Caco-2 (cell line): ENCODE measurements at regions not wholly inside any gene's neighbourhood (a gene's known extent, or its start where the extent isn't known, plus 50 kb on each side); places are given as distances from the start of the nearest gene placed in this dataset.

Experiments
- BruUV-seq: library from RNA; stranded (reverse); fragments of 400-500 nt; replicated peaks from 2 replicates; lab custom pipeline; 2021; lab: Mats Ljungman, UMichigan
- CTCF ChIA-PET: fragments of 300-600 bp; sonication (Branson Sonifier 250); formaldehyde crosslinking; loops from one replicate; lab custom pipeline; 2022; ENCODE audit warnings: antibody characterized with exemption; lab: Charles Lee
- POLR2A ChIA-PET: fragments of 300-600 bp; sonication (Branson Sonifier 250); formaldehyde crosslinking; loops from one replicate; lab custom pipeline; 2022; ENCODE audit warnings: antibody characterized with exemption; lab: Charles Lee
- DNase-seq, 2 experiments: peaks; one replicate each; pipeline versions ENCODE4 v3.0.0 to v3.0.0-alpha.2; 2020 to 2022
- H3K27me3 ChIP-seq: replicated peaks from 2 replicates; pipeline ENCODE4 v1.6.0; 2011; ENCODE audit warnings: low read length; ENCODE audit not compliant: control insufficient read depth, insufficient read depth
- H3K36me3 ChIP-seq: 2 replicates; pipeline ENCODE4 v1.5.1; 2011; ENCODE audit warnings: low read length; ENCODE audit not compliant: control insufficient read depth, insufficient read depth
- H3K4me1 ChIP-seq: fragments of 250-450 bp; sonication (Bioruptor Pico); 2 replicates; pipeline ENCODE4 v1.5.1; 2020; ENCODE audit warnings: mild to moderate bottlenecking
- H3K4me3 ChIP-seq: 2 replicates; pipeline ENCODE4 v1.5.1; 2011; ENCODE audit warnings: low read depth, mild to moderate bottlenecking, control low read depth, low read length
- H3K9me3 ChIP-seq: fragments of 250-450 bp; sonication (Bioruptor Pico); 2 replicates; pipeline ENCODE4 v1.5.1; 2020; ENCODE audit warnings: mild to moderate bottlenecking, moderate library complexity
- H3K27ac Mint-ChIP-seq: one replicate; pipeline ENCODE4 v1.8.0; 2022; ENCODE audit warnings: mixed read lengths; ENCODE audit not compliant: unreplicated experiment
- H3K27me3 Mint-ChIP-seq: one replicate; pipeline ENCODE4 v1.8.0; 2022; ENCODE audit warnings: mixed read lengths; ENCODE audit not compliant: insufficient read depth, unreplicated experiment
- H3K36me3 Mint-ChIP-seq: one replicate; pipeline ENCODE4 v1.8.0; 2022; ENCODE audit warnings: mild to moderate bottlenecking, mixed read lengths; ENCODE audit not compliant: insufficient read depth, unreplicated experiment
- H3K4me1 Mint-ChIP-seq: one replicate; pipeline ENCODE4 v1.8.0; 2022; ENCODE audit warnings: low read depth, mixed read lengths; ENCODE audit not compliant: unreplicated experiment
- H3K4me3 Mint-ChIP-seq: one replicate; pipeline ENCODE4 v1.8.0; 2022; ENCODE audit warnings: mild to moderate bottlenecking, moderate library complexity, mixed read lengths; ENCODE audit not compliant: unreplicated experiment
- H3K9me3 Mint-ChIP-seq: one replicate; pipeline ENCODE4 v1.8.0; 2022; ENCODE audit warnings: mixed read lengths; ENCODE audit not compliant: unreplicated experiment
- intact Hi-C: fragments of 100-400 bp; cut with micrococcal nuclease; formaldehyde crosslinking; loops from one replicate; pipeline ENCODE4 v1.10.0; 2022; ENCODE audit not compliant: unreplicated experiment
- TF ChIP-seq, protein P1 (sequence below), 2 experiments: fragments of 200-600 bp in 1 of 2; IDR thresholded peaks; 1 replicate in 1 of 2; 2 replicates in 1 of 2; pipeline versions ENCODE4 v1.5.1 to v1.8.0; 2011 to 2022; ENCODE audit warnings: antibody characterized with exemption in 1 of 2, control low read depth in 1 of 2, inconsistent platforms in 1 of 2, low read depth in 1 of 2, low read length in 1 of 2, mild to moderate bottlenecking in 1 of 2, moderate library complexity in 1 of 2; ENCODE audit not compliant: insufficient read depth in 1 of 2, severe bottlenecking in 1 of 2, unreplicated experiment in 1 of 2

DNA sequence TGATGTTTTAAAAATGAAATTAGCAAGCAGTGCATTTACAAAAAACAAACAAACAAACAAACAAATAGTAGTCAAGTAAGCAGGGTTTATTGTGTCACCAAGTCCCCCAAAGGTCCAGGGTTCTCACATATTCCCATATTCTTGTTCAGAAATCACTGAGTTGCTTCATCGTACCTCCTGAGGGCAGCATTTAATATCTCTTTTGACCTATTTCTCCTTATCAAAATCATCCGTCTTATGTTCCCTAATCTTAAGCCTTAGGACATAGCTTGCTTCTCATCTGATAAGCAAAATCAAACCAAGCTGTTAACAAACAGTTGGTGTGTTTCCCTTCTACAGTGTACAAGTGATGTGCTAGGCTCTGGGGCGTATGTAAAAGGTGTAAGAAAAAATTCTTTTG, 109.5 kb upstream of the MAN2A1 start:
- H3K36me3 ChIP-seq: no peaks in the 10 kb centered on the region
- intact Hi-C loops: loop anchor here (2.0 kb wide), 1 partner anchor 109 kb away; the partner anchor contains the start of gene MAN2A1
- Mint-ChIP-seq H3K27me3 (peaks cover 6% of the 10 kb centered on the region), H3K36me3 (no peaks in the 10 kb centered on the region), H3K4me1 (no peaks in the 10 kb centered on the region), H3K9me3 (no peaks in the 10 kb centered on the region), H3K27ac (no peak overlapping the region), H3K4me3 (no peak overlapping the region)
- DNase-seq: no peak
- H3K4me1 ChIP-seq: no peaks in the 10 kb centered on the region
- ChIA-PET POLR2A (no interaction called here), CTCF (no interaction called here)
- TF ChIP-seq, protein P1, sequence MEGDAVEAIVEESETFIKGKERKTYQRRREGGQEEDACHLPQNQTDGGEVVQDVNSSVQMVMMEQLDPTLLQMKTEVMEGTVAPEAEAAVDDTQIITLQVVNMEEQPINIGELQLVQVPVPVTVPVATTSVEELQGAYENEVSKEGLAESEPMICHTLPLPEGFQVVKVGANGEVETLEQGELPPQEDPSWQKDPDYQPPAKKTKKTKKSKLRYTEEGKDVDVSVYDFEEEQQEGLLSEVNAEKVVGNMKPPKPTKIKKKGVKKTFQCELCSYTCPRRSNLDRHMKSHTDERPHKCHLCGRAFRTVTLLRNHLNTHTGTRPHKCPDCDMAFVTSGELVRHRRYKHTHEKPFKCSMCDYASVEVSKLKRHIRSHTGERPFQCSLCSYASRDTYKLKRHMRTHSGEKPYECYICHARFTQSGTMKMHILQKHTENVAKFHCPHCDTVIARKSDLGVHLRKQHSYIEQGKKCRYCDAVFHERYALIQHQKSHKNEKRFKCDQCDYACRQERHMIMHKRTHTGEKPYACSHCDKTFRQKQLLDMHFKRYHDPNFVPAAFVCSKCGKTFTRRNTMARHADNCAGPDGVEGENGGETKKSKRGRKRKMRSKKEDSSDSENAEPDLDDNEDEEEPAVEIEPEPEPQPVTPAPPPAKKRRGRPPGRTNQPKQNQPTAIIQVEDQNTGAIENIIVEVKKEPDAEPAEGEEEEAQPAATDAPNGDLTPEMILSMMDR (IDR thresholded peaks at IDR 0.05; ENCODE audit: insufficient read depth in 1 of 2, low read depth in 1 of 2, low read length in 1 of 2, severe bottlenecking in 1 of 2, unreplicated experiment in 1 of 2): no peak
- BruUV-seq: no TSS peak
- peaks cover 3% of the 10 kb centered on the region; the same call in 1 of the 2 replicates for H3K9me3 ChIP-seq
- H3K27me3 ChIP-seq: no peaks in the 10 kb centered on the region; the same call in 1 of the 2 replicates
- H3K4me3 ChIP-seq: no peak overlapping the region

- CTCF ChIA-PET: no interaction called here
- POLR2A ChIA-PET: no interaction called here
- intact Hi-C loops: no loop called here
Observed at GRCh38 chr5:109575506-109575905, 114.2 kb upstream of the MAN2A1 start.

DNA sequence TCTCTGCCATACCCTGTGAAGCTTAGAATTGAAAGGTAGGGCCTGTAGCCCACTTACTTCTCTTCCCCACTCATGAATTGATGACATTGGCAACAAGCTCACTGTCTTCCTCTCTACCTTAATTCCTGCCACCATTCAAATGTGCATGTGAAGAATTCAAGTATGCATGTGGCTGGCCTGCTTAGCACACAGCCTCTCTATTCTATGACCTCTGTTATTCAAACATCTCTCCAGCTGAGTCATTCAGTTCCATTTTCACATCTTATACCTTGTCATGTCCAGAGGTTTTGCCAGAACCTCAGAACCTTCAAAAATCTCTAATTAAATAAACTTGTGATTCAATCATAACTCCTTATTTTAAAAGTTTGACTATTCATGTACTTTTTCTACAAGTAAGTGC, 114.7 kb upstream of the MAN2A1 start:
- BruUV-seq: no TSS peak
- Mint-ChIP-seq H3K36me3 (no peaks in the 10 kb centered on the region), H3K4me1 (no peaks in the 10 kb centered on the region), H3K9me3 (no peaks in the 10 kb centered on the region), H3K27ac (no peak overlapping the region), H3K4me3 (no peak overlapping the region), H3K27me3 (no peaks in the 10 kb centered on the region)
- ChIA-PET POLR2A (no interaction called here), CTCF (no interaction called here)
- peaks cover 4% of the 10 kb centered on the region; the same call in 1 of the 2 replicates for H3K9me3 ChIP-seq
- DNase-seq: no peak
- H3K4me3 ChIP-seq: no peak overlapping the region
- TF ChIP-seq, protein P1 (IDR thresholded peaks at IDR 0.05; ENCODE audit: insufficient read depth in 1 of 2, low read depth in 1 of 2, low read length in 1 of 2, severe bottlenecking in 1 of 2, unreplicated experiment in 1 of 2): no peak
- H3K4me1 ChIP-seq: no peaks in the 10 kb centered on the region
- no peaks in the 10 kb centered on the region for H3K27me3 ChIP-seq
- intact Hi-C loops: no loop called here
- no peaks in the 10 kb centered on the region for H3K36me3 ChIP-seq

More at GRCh38 chr5:109575506-109575905, 114.2 kb upstream of the MAN2A1 start:
- H3K36me3 Mint-ChIP-seq: no peaks in the 10 kb centered on the region
- no peaks in the 10 kb centered on the region for H3K4me1 Mint-ChIP-seq
- TF ChIP-seq, protein P1 (IDR thresholded peaks at IDR 0.05; ENCODE audit: insufficient read depth in 1 of 2, low read depth in 1 of 2, low read length in 1 of 2, severe bottlenecking in 1 of 2, unreplicated experiment in 1 of 2): no peak
- Histone ChIP-seq H3K9me3 (peaks cover 4% of the 10 kb centered on the region; the same call in 1 of the 2 replicates), H3K4me1 (no peaks in the 10 kb centered on the region), H3K36me3 (no peaks in the 10 kb centered on the region), H3K4me3 (no peak overlapping the region), H3K27me3 (no peaks in the 10 kb centered on the region)
- DNase-seq: no peak
- no TSS peak for BruUV-seq
- H3K27me3 Mint-ChIP-seq: no peaks in the 10 kb centered on the region
- H3K27ac Mint-ChIP-seq: no peak overlapping the region
- H3K9me3 Mint-ChIP-seq: no peaks in the 10 kb centered on the region
- no peak overlapping the region for H3K4me3 Mint-ChIP-seq
